SU-DHL-6 (cell line): ENCODE measurements at regions not wholly inside any gene's neighbourhood (a gene's known extent, or its start where the extent isn't known, plus 50 kb on each side); places are given as distances from the start of the nearest gene placed in this dataset.

ENCODE experiments used
- CTCF ChIP-seq: fragments of 200-600 bp; sonication (generic); IDR thresholded peaks from one replicate; pipeline ENCODE4 v1.5.1; 2017; ENCODE audit warnings: antibody characterized with exemption, mild to moderate bottlenecking, low read length, moderate library complexity; ENCODE audit not compliant: insufficient read depth, poor library complexity, severe bottlenecking
- EZH2phosphoT487 ChIP-seq: fragments of 200-600 bp; sonication (generic), shearing (Covaris generic); conservative IDR thresholded peaks from 2 replicates; pipeline ENCODE4 v1.6.1; 2018; ENCODE audit warnings: mild to moderate bottlenecking, antibody characterized with exemption, low read length, moderate library complexity, mixed read lengths

DNA sequence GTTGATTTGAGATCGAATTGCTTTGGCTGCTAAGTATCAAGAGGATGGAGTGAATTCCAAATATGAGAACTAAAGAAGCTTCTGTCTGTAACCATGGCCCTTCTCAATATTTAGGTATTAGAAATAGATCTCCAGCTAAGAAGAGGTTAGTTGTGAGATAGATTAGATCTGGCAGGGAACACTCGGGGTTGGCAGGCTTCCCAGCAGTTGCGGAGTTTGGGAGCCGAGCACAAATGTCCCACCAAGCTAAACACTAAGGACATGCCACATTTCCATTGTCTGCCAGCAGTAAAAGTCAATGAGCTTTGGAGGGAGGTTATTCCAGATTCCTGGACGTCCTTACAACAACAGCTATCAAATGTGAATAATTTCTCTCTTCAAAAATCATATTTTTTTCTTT is 85.8 kb downstream of the TAF11L14 start:
- TF ChIP-seq CTCF (no peak), EZH2phosphoT487 (no peak)
